Duodenal mucosa (tissue), 2 donors: ENCODE measurements at regions not wholly inside any gene's neighbourhood (a gene's known extent, or its start where the extent isn't known, plus 50 kb on each side); places are given as distances from the start of the nearest gene placed in this dataset.

ENCODE experiments used
- H3K27ac ChIP-seq: one replicate; pipeline ENCODE4 v1.7.0; 2013; ENCODE audit warnings: low read depth, low read length
- H3K27me3 ChIP-seq, 2 donors: one replicate each; pipeline ENCODE4 v1.7.0; 2013; ENCODE audit warnings: low read length in 2 of 2, control low read depth in 1 of 2; ENCODE audit not compliant: insufficient read depth in 2 of 2, control insufficient read depth in 1 of 2
- H3K36me3 ChIP-seq, 2 donors: one replicate each; pipeline ENCODE4 v1.7.0; 2013; ENCODE audit warnings: low read length in 2 of 2, control low read depth in 1 of 2; ENCODE audit not compliant: insufficient read depth in 2 of 2, control insufficient read depth in 1 of 2
- H3K4me1 ChIP-seq, 2 donors: one replicate each; pipeline ENCODE4 v1.7.0; 2013; ENCODE audit warnings: low read length in 2 of 2, control low read depth in 1 of 2; ENCODE audit not compliant: insufficient read depth in 2 of 2, control insufficient read depth in 1 of 2
- H3K4me3 ChIP-seq, 2 donors: one replicate each; pipeline ENCODE4 v1.7.0; 2013; ENCODE audit warnings: low read length in 2 of 2, low read depth in 1 of 2
- H3K9ac ChIP-seq, 2 donors: one replicate each; pipeline ENCODE4 v1.7.0; 2013; ENCODE audit warnings: low read length in 2 of 2, low read depth in 1 of 2
- H3K9me3 ChIP-seq, 2 donors: one replicate each; pipeline ENCODE4 v1.7.0; 2013; ENCODE audit warnings: low read length in 2 of 2, control low read depth in 1 of 2; ENCODE audit not compliant: control insufficient read depth in 1 of 2

- H3K4me3 ChIP-seq: no peak overlapping the region
- H3K36me3 ChIP-seq: no peaks in the 10 kb centered on the region
- no peaks in the 10 kb centered on the region for H3K27me3 ChIP-seq
- H3K9me3 ChIP-seq: no peaks in the 10 kb centered on the region
- no peak overlapping the region for H3K27ac ChIP-seq
- H3K9ac ChIP-seq: no peak overlapping the region
- no peaks in the 10 kb centered on the region for H3K4me1 ChIP-seq
Measured at GRCh38 chr4:58646126-58646525, 1535.9 kb upstream of the IGFBP7 start.

- H3K9me3 ChIP-seq: no peaks in the 10 kb centered on the region
- H3K4me1 ChIP-seq: no peaks in the 10 kb centered on the region
- H3K9ac ChIP-seq: no peak overlapping the region
- no peak overlapping the region for H3K4me3 ChIP-seq
- H3K27ac ChIP-seq: no peak overlapping the region
- no peaks in the 10 kb centered on the region for H3K36me3 ChIP-seq
- no peaks in the 10 kb centered on the region for H3K27me3 ChIP-seq
Measured at GRCh38 chr4:58644549-58644948, 1534.4 kb upstream of the IGFBP7 start.

DNA sequence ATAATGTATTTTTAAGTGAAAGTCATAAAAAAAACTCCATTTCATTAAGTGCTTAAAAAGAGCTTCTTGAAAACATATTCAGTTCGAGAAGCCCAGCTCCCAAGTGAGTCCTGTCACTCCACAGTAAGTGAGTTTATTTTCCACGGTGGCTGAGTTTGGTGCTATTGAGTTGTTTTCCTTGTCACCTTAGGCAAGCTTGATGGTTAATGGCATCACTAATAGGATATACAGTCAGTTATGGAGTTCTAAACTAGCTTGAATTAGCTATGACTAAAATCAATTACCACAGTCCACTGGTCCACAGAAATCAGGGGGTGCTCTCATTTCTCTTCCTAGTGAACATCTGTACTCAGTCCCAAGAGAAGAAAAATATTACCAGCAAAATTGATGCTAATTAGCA is 1526.2 kb upstream of the IGFBP7 start:
- Histone ChIP-seq H3K27me3 (no peaks in the 10 kb centered on the region), H3K9me3 (no peaks in the 10 kb centered on the region), H3K4me1 (no peaks in the 10 kb centered on the region), H3K36me3 (no peaks in the 10 kb centered on the region), H3K27ac (no peak overlapping the region), H3K9ac (no peak overlapping the region), H3K4me3 (no peak overlapping the region)

- no peaks in the 10 kb centered on the region for H3K36me3 ChIP-seq
- no peak overlapping the region for H3K27ac ChIP-seq
- H3K4me1 ChIP-seq: no peaks in the 10 kb centered on the region
- peaks cover 4 to 12% of the 10 kb centered on the region in 2 donors for H3K9me3 ChIP-seq
- no peak overlapping the region for H3K4me3 ChIP-seq
- no peak overlapping the region for H3K9ac ChIP-seq
- H3K27me3 ChIP-seq: no peaks in the 10 kb centered on the region
Measured at GRCh38 chr4:58617226-58617625, 1507.0 kb upstream of the IGFBP7 start.

DNA sequence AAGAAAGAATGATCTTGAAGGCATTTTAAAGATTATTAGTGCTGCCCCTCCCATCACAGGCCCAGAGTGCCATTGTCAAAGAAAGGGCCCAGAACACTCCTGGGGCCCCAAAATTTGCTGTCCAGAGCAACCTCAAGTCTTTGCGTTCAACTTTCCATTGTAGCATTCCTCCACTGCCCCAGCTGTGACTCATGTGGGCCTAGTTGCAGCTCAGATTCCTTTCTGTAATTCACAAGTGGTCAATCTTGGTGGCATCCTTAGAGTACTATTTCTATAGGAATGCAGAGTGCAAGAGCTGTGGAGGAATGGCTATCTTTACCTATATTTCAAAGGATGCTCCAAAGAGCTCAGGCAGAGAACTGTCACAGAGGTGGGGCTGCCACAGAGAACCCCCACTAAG is 1500.8 kb upstream of the IGFBP7 start:
- Histone ChIP-seq H3K4me3 (no peak overlapping the region), H3K27ac (no peak overlapping the region), H3K36me3 (no peaks in the 10 kb centered on the region), H3K9me3 (peaks cover 0 to 2% of the 10 kb centered on the region in 2 donors), H3K27me3 (no peaks in the 10 kb centered on the region), H3K4me1 (no peaks in the 10 kb centered on the region), H3K9ac (no peak overlapping the region)

GRCh38 chr4:58606303-58606702 is 1496.1 kb upstream of the IGFBP7 start:
- H3K36me3 ChIP-seq: no peaks in the 10 kb centered on the region

GRCh38 chr4:58603951-58604350 is 1493.8 kb upstream of the IGFBP7 start:
- peaks cover 0 to 2% of the 10 kb centered on the region in 2 donors for H3K9me3 ChIP-seq
- no peak overlapping the region for H3K4me3 ChIP-seq
- no peak overlapping the region for H3K9ac ChIP-seq
- no peaks in the 10 kb centered on the region for H3K4me1 ChIP-seq
- H3K27me3 ChIP-seq: no peaks in the 10 kb centered on the region
- no peak overlapping the region for H3K27ac ChIP-seq
- no peaks in the 10 kb centered on the region for H3K36me3 ChIP-seq

More at GRCh38 chr4:58606303-58606702, 1496.1 kb upstream of the IGFBP7 start:
- no peak overlapping the region for H3K9ac ChIP-seq
- H3K9me3 ChIP-seq: peaks cover 0 to 2% of the 10 kb centered on the region in 2 donors
- H3K27me3 ChIP-seq: no peaks in the 10 kb centered on the region
- H3K4me1 ChIP-seq: no peaks in the 10 kb centered on the region
- no peak overlapping the region for H3K4me3 ChIP-seq
- H3K27ac ChIP-seq: no peak overlapping the region

DNA sequence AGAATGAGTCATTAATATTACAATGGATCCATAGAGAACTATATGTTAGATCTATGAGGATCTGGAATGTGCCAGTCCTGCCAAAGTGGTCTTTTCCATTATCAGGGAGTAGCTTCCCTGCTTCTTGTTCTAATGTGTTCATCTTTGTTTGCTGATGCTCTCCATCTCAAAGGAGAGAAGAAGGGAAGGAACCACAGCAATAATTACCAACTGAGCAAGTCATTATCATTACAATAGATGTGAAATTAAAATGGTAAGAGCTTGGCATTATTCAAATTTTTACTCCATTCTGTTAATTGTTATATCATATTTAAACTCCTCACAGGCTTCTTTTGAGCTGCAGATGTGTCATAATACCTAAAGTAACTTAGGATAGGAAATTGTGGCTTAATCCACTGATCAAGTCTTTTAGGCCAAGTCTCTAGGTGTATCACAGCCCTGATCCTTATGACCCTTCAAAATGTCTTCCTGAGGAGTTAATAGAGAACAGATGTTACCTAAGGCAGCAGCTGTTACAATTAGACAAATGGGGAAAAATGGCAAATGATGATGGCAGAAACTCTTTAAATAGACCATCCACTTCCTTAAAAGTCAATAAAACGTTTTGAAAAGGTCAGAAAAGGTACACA is 1492.7 kb upstream of the IGFBP7 start:
- Histone ChIP-seq H3K4me1 (no peaks in the 10 kb centered on the region), H3K9me3 (peaks cover 0 to 2% of the 10 kb centered on the region in 2 donors), H3K36me3 (no peaks in the 10 kb centered on the region), H3K9ac (no peak overlapping the region), H3K27ac (no peak overlapping the region), H3K4me3 (no peak overlapping the region), H3K27me3 (no peaks in the 10 kb centered on the region)

- peaks cover 0 to 2% of the 10 kb centered on the region in 2 donors for H3K9me3 ChIP-seq
- no peak overlapping the region for H3K4me3 ChIP-seq
- no peaks in the 10 kb centered on the region for H3K4me1 ChIP-seq
Measured at GRCh38 chr4:58602022-58602421, 1491.8 kb upstream of the IGFBP7 start.

DNA sequence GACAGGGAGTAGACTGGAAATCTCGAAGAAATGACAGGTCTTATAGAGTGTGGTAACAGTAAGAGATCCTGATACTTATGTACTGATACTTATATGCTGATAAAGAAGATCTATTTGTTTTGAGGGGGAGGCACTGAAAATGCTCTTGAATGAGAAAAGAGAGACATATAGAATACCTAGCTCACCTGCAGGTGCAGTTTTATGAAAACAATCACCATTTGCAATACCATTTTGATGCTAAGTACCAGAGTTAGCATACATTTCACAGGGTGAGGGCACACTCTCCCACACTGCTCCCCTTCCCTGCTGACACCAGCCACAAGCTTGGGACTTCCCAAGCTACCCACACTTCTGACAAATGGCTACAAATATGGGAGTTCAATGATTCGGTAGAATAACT is 1490.1 kb upstream of the IGFBP7 start:
- no peaks in the 10 kb centered on the region for H3K4me1 ChIP-seq
- no peaks in the 10 kb centered on the region for H3K36me3 ChIP-seq
- no peak overlapping the region for H3K27ac ChIP-seq
- H3K9ac ChIP-seq: no peak overlapping the region
- no peak overlapping the region for H3K4me3 ChIP-seq
- H3K27me3 ChIP-seq: no peaks in the 10 kb centered on the region
- no peaks in the 10 kb centered on the region for H3K9me3 ChIP-seq

More at GRCh38 chr4:58602022-58602421, 1491.8 kb upstream of the IGFBP7 start:
- Histone ChIP-seq H3K27me3 (no peaks in the 10 kb centered on the region), H3K9ac (no peak overlapping the region), H3K27ac (no peak overlapping the region), H3K36me3 (no peaks in the 10 kb centered on the region)
